ENCODE measurements at regions not wholly inside any gene's neighbourhood (a gene's known extent, or its start where the extent isn't known, plus 50 kb on each side); places are given as distances from the start of the nearest gene placed in this dataset.
"Not testable (repeated sequence)": the region's sequence is repeated elsewhere in the genome, so short reads cannot be mapped to it uniquely, and the experiment has no call there.

GRCh38 chr4:177532358-177532757 lies 90.1 kb upstream of the AGA start:
- H3K27me3 ChIP-seq (ENCODE audit: insufficient read depth, low read length) = no peaks in the 10 kb centered on the region
- no peaks in the 10 kb centered on the region for H3K4me1 ChIP-seq (ENCODE audit: insufficient read depth, low read length)
- no peaks in the 10 kb centered on the region for H3K9me3 ChIP-seq (ENCODE audit: insufficient read depth, low read depth, low read length)
- H3K9ac ChIP-seq (ENCODE audit: low read depth, low read length) = no peak overlapping the region
- no peak overlapping the region for H3K27ac ChIP-seq (ENCODE audit: low read length)
- no peaks in the 10 kb centered on the region for H3K36me3 ChIP-seq (ENCODE audit: insufficient read depth, low read depth, low read length)
- H3K4me3 ChIP-seq (ENCODE audit: low read length) = no peak overlapping the region

GRCh38 chr4:177534841-177535240 lies 92.6 kb upstream of the AGA start:
- H3K4me1 ChIP-seq (ENCODE audit: insufficient read depth, low read length); H3K9me3 ChIP-seq (ENCODE audit: insufficient read depth, low read depth, low read length); H3K27ac ChIP-seq (ENCODE audit: low read length); H3K27me3 ChIP-seq (ENCODE audit: insufficient read depth, low read length); H3K4me3 ChIP-seq (ENCODE audit: low read length); H3K9ac ChIP-seq (ENCODE audit: low read depth, low read length); H3K36me3 ChIP-seq (ENCODE audit: insufficient read depth, low read depth, low read length): not testable (repeated sequence)

- Histone ChIP-seq H3K4me1 (ENCODE audit: insufficient read depth, low read length) (no peaks in the 10 kb centered on the region), H3K27me3 (ENCODE audit: insufficient read depth, low read length) (no peaks in the 10 kb centered on the region), H3K9ac (ENCODE audit: low read depth, low read length) (no peak overlapping the region), H3K9me3 (ENCODE audit: insufficient read depth, low read depth, low read length) (no peaks in the 10 kb centered on the region), H3K36me3 (ENCODE audit: insufficient read depth, low read depth, low read length) (no peaks in the 10 kb centered on the region), H3K27ac (ENCODE audit: low read length) (no peak overlapping the region), H3K4me3 (ENCODE audit: low read length) (no peak overlapping the region)
These were observed 104.5 kb upstream of the AGA start for GRCh38 chr4:177546745-177547144.

- Histone ChIP-seq H3K36me3 (ENCODE audit: insufficient read depth, low read depth, low read length) (no peaks in the 10 kb centered on the region), H3K4me3 (ENCODE audit: low read length) (no peak overlapping the region)
These were observed 105.7 kb upstream of the AGA start for GRCh38 chr4:177547985-177548384.

GRCh38 chr4:177555007-177555574 lies 112.9 kb upstream of the AGA start:
- Histone ChIP-seq H3K9ac (ENCODE audit: low read depth, low read length) (no peak overlapping the region), H3K9me3 (ENCODE audit: insufficient read depth, low read depth, low read length) (no peaks in the 10 kb centered on the region), H3K36me3 (ENCODE audit: insufficient read depth, low read depth, low read length) (no peaks in the 10 kb centered on the region), H3K4me1 (ENCODE audit: insufficient read depth, low read length) (peaks cover 14% of the 10 kb centered on the region; the same call in 1 of the 2 replicates), H3K27me3 (ENCODE audit: insufficient read depth, low read length) (no peaks in the 10 kb centered on the region), H3K4me3 (ENCODE audit: low read length) (no peak overlapping the region), H3K27ac (ENCODE audit: low read length) (no peak overlapping the region)

More at GRCh38 chr4:177547985-177548384, 105.7 kb upstream of the AGA start:
- no peaks in the 10 kb centered on the region for H3K9me3 ChIP-seq (ENCODE audit: insufficient read depth, low read depth, low read length)
- H3K4me1 ChIP-seq (ENCODE audit: insufficient read depth, low read length) = no peaks in the 10 kb centered on the region
- no peaks in the 10 kb centered on the region for H3K27me3 ChIP-seq (ENCODE audit: insufficient read depth, low read length)
- no peak overlapping the region for H3K9ac ChIP-seq (ENCODE audit: low read depth, low read length)
- no peak overlapping the region for H3K27ac ChIP-seq (ENCODE audit: low read length)

- no peak overlapping the region for H3K9ac ChIP-seq (ENCODE audit: low read depth, low read length)
- H3K27me3 ChIP-seq (ENCODE audit: insufficient read depth, low read length) = no peaks in the 10 kb centered on the region
- no peaks in the 10 kb centered on the region for H3K36me3 ChIP-seq (ENCODE audit: insufficient read depth, low read depth, low read length)
- no peaks in the 10 kb centered on the region for H3K9me3 ChIP-seq (ENCODE audit: insufficient read depth, low read depth, low read length)
- H3K4me1 ChIP-seq (ENCODE audit: insufficient read depth, low read length) = peaks cover 14% of the 10 kb centered on the region; the same call in 1 of the 2 replicates
- no peak overlapping the region for H3K4me3 ChIP-seq (ENCODE audit: low read length)
- no peak overlapping the region for H3K27ac ChIP-seq (ENCODE audit: low read length)
These were observed 115.2 kb upstream of the AGA start for GRCh38 chr4:177557416-177557815.

GRCh38 chr4:177558995-177559394 lies 116.8 kb upstream of the AGA start:
- Histone ChIP-seq H3K27ac (ENCODE audit: low read length) (no peak overlapping the region), H3K4me3 (ENCODE audit: low read length) (0 out of 2 replicates have a peak overlapping the region, but pooled peaks have one; percentile 6), H3K9ac (ENCODE audit: low read depth, low read length) (no peak overlapping the region)

GRCh38 chr4:177562163-177562562 lies 119.9 kb upstream of the AGA start:
- Histone ChIP-seq H3K27me3 (ENCODE audit: insufficient read depth, low read length) (no peaks in the 10 kb centered on the region), H3K4me1 (ENCODE audit: insufficient read depth, low read length) (peaks cover 14% of the 10 kb centered on the region; the same call in 1 of the 2 replicates), H3K9ac (ENCODE audit: low read depth, low read length) (no peak overlapping the region), H3K9me3 (ENCODE audit: insufficient read depth, low read depth, low read length) (no peaks in the 10 kb centered on the region), H3K4me3 (ENCODE audit: low read length) (no peak overlapping the region), H3K36me3 (ENCODE audit: insufficient read depth, low read depth, low read length) (no peaks in the 10 kb centered on the region), H3K27ac (ENCODE audit: low read length) (no peak overlapping the region)

More at GRCh38 chr4:177558995-177559394, 116.8 kb upstream of the AGA start:
- peaks cover 14% of the 10 kb centered on the region; the same call in 1 of the 2 replicates for H3K4me1 ChIP-seq (ENCODE audit: insufficient read depth, low read length)
- H3K36me3 ChIP-seq (ENCODE audit: insufficient read depth, low read depth, low read length) = no peaks in the 10 kb centered on the region
- no peaks in the 10 kb centered on the region for H3K9me3 ChIP-seq (ENCODE audit: insufficient read depth, low read depth, low read length)
- no peaks in the 10 kb centered on the region for H3K27me3 ChIP-seq (ENCODE audit: insufficient read depth, low read length)

GRCh38 chr4:177562859-177563258 lies 120.6 kb upstream of the AGA start:
- Histone ChIP-seq H3K27me3 (ENCODE audit: insufficient read depth, low read length) (no peaks in the 10 kb centered on the region), H3K9me3 (ENCODE audit: insufficient read depth, low read depth, low read length) (no peaks in the 10 kb centered on the region), H3K4me1 (ENCODE audit: insufficient read depth, low read length) (peaks cover 14% of the 10 kb centered on the region; the same call in 1 of the 2 replicates), H3K9ac (ENCODE audit: low read depth, low read length) (no peak overlapping the region), H3K27ac (ENCODE audit: low read length) (no peak overlapping the region), H3K4me3 (ENCODE audit: low read length) (no peak overlapping the region), H3K36me3 (ENCODE audit: insufficient read depth, low read depth, low read length) (no peaks in the 10 kb centered on the region)

- Histone ChIP-seq H3K9me3 (ENCODE audit: insufficient read depth, low read depth, low read length) (no peaks in the 10 kb centered on the region), H3K4me3 (ENCODE audit: low read length) (no peak overlapping the region), H3K27me3 (ENCODE audit: insufficient read depth, low read length) (no peaks in the 10 kb centered on the region), H3K27ac (ENCODE audit: low read length) (no peak overlapping the region), H3K4me1 (ENCODE audit: insufficient read depth, low read length) (peaks cover 6% of the 10 kb centered on the region), H3K9ac (ENCODE audit: low read depth, low read length) (no peak overlapping the region), H3K36me3 (ENCODE audit: insufficient read depth, low read depth, low read length) (no peaks in the 10 kb centered on the region)
These were observed 124.5 kb upstream of the AGA start for GRCh38 chr4:177566691-177567090.

- H3K4me3 ChIP-seq (ENCODE audit: low read length) = no peak overlapping the region
- no peak overlapping the region for H3K27ac ChIP-seq (ENCODE audit: low read length)
- no peaks in the 10 kb centered on the region for H3K9me3 ChIP-seq (ENCODE audit: insufficient read depth, low read depth, low read length)
- no peaks in the 10 kb centered on the region for H3K36me3 ChIP-seq (ENCODE audit: insufficient read depth, low read depth, low read length)
- H3K27me3 ChIP-seq (ENCODE audit: insufficient read depth, low read length) = no peaks in the 10 kb centered on the region
- H3K9ac ChIP-seq (ENCODE audit: low read depth, low read length) = no peak overlapping the region
- H3K4me1 ChIP-seq (ENCODE audit: insufficient read depth, low read length) = peaks cover 6% of the 10 kb centered on the region
These were observed 126.7 kb upstream of the AGA start for GRCh38 chr4:177568931-177569330.

- Histone ChIP-seq H3K4me3 (ENCODE audit: low read length) (no peak overlapping the region), H3K36me3 (ENCODE audit: insufficient read depth, low read depth, low read length) (no peaks in the 10 kb centered on the region), H3K9ac (ENCODE audit: low read depth, low read length) (no peak overlapping the region), H3K27ac (ENCODE audit: low read length) (no peak overlapping the region), H3K4me1 (ENCODE audit: insufficient read depth, low read length) (peaks cover 6% of the 10 kb centered on the region), H3K27me3 (ENCODE audit: insufficient read depth, low read length) (no peaks in the 10 kb centered on the region), H3K9me3 (ENCODE audit: insufficient read depth, low read depth, low read length) (no peaks in the 10 kb centered on the region)
These were observed 127.2 kb upstream of the AGA start for GRCh38 chr4:177569434-177569833.

All from iPS-20b (cell line).